ENCODE measurements at regions not wholly inside any gene's neighbourhood (a gene's known extent, or its start where the extent isn't known, plus 50 kb on each side); places are given as distances from the start of the nearest gene placed in this dataset.

- Histone ChIP-seq H3K79me1 (ENCODE audit: low read depth, low read length) (no peaks in the 10 kb centered on the region), H3K23ac (ENCODE audit: insufficient read length) (no peak overlapping the region), H3K9ac (replicated peaks in 1 of 4; ENCODE audit: extremely low read depth in 1 of 4, low read depth in 3 of 4, low read length in 3 of 4) (no peak overlapping the region), H3K4ac (replicated peaks; ENCODE audit: insufficient read length, low read depth, low read length) (no peak overlapping the region), H2BK12ac (ENCODE audit: low read depth, low read length) (no peak overlapping the region), H3K14ac (ENCODE audit: insufficient read length) (no peak overlapping the region), H3K27ac (ENCODE audit: low read depth, low read length) (no peak overlapping the region), H2AK5ac (ENCODE audit: low read depth, low read length) (no peak overlapping the region), H2BK20ac (ENCODE audit: low read length) (no peak overlapping the region), H2BK120ac (replicated peaks; ENCODE audit: low read depth, low read length) (no peak overlapping the region), H2BK15ac (ENCODE audit: low read length) (peak overlapping the region; percentile 24; the same call in 1 of the 2 replicates), H4K8ac (ENCODE audit: extremely low read depth, insufficient read depth, low read length) (no peak overlapping the region), H3K4me3 (ENCODE audit: extremely low read depth in 1 of 4, insufficient read depth in 2 of 4, low read depth in 3 of 4, low read length in 4 of 4) (no peak overlapping the region), H3K56ac (replicated peaks; ENCODE audit: insufficient read length, low read depth, low read length) (no peak overlapping the region), H4K91ac (replicated peaks; ENCODE audit: insufficient read length, low read length) (no peak overlapping the region), H3K9me3 (ENCODE audit: insufficient read depth in 2 of 2, low read depth in 1 of 2, low read length in 1 of 2) (peaks cover 7 to 8% of the 10 kb centered on the region in 2 experiments; a peak in 3 of 4 replicates), H3K4me2 (ENCODE audit: insufficient read depth in 1 of 2, low read depth in 2 of 2, low read length in 2 of 2) (no peak overlapping the region), H4K20me1 (replicated peaks in 1 of 2; ENCODE audit: control insufficient read depth in 1 of 2, insufficient read depth in 2 of 2, low read length in 2 of 2) (no peaks in the 10 kb centered on the region), H3K4me1 (replicated peaks in 1 of 4; ENCODE audit: control insufficient read depth in 3 of 4, insufficient read depth in 4 of 4, low read length in 3 of 4) (no peaks in the 10 kb centered on the region; a peak in 1 of 7 replicates), H3K27me3 (replicated peaks in 1 of 4; ENCODE audit: control insufficient read depth in 3 of 4, extremely low read depth in 1 of 4, insufficient read depth in 3 of 4, low read length in 3 of 4) (no peaks in the 10 kb centered on the region), H3K79me2 (ENCODE audit: control insufficient read depth in 1 of 2, insufficient read depth in 2 of 2, low read length in 2 of 2) (no peaks in the 10 kb centered on the region), H3K18ac (ENCODE audit: extremely low read depth, low read length) (no peak overlapping the region), H4K5ac (ENCODE audit: insufficient read length, low read depth, low read length) (no peak overlapping the region), H3K23me2 (ENCODE audit: low read depth, low read length) (no peaks in the 10 kb centered on the region), H2AFZ (ENCODE audit: low read length) (no peak overlapping the region), H2BK5ac (ENCODE audit: low read depth, low read length) (no peak overlapping the region), H3K36me3 (ENCODE audit: control insufficient read depth in 2 of 4, insufficient read depth in 4 of 4, low read length in 3 of 4) (no peaks in the 10 kb centered on the region)
- DNase-seq (ENCODE audit: low read depth in 1 of 2, low spot score in 2 of 2) (no peak), FAIRE-seq (no peak)
- ChIA-PET CTCF (ENCODE audit: partially characterized antibody) (interaction anchor here (0.6 to 1.1 kb wide), 3 partner anchors 128 to 174 kb away, joined by 3 to 4 read pairs (median 3); no protein-coding TSS in a partner anchor), POLR2A (ENCODE audit: partially characterized antibody) (no interaction called here)
- 93% methylated on average over 4 of the region's 4 CpGs; no CpG with 5 or more reads in 1 of the 2 experiments for WGBS, 2 experiments (ENCODE audit: extremely low coverage in 1 of 2, insufficient coverage in 1 of 2, insufficient read length in 1 of 2, insufficient replicate concordance in 2 of 2, low coverage in 1 of 2, low lambda C conversion rate in 2 of 2, missing lambda C conversion rate in 1 of 2)
- no peak for TF ChIP-seq PHF8 (conservative IDR thresholded peaks at IDR 0.05; ENCODE audit: low read depth, low read length)
- no peak for TF ChIP-seq SIN3A (conservative IDR thresholded peaks at IDR 0.05 in 1 of 2, IDR thresholded peaks at IDR 0.05 in 1 of 2; ENCODE audit: low read depth in 1 of 2, low read length in 2 of 2)
- TF ChIP-seq ASH2L (IDR thresholded peaks at IDR 0.05; ENCODE audit: low read length) = no peak
- no peak for TF ChIP-seq SUZ12 (IDR thresholded peaks at IDR 0.05; ENCODE audit: low read length)
- TF ChIP-seq RFX5 (IDR thresholded peaks at IDR 0.05; ENCODE audit: borderline replicate concordance, low read depth, low read length) = no peak
- TF ChIP-seq CHD1 (IDR thresholded peaks at IDR 0.05; ENCODE audit: low read depth, low read length) = no peak
- no peak for TF ChIP-seq TAF7 (optimal IDR thresholded peaks at IDR 0.05; ENCODE audit: borderline replicate concordance, low read depth, low read length)
- TF ChIP-seq SIRT6 (IDR thresholded peaks at IDR 0.05; ENCODE audit: low read length) = no peak
- no peak for TF ChIP-seq TAF1 (IDR thresholded peaks at IDR 0.05; ENCODE audit: low read depth, low read length)
- TF ChIP-seq ATF3 (IDR thresholded peaks at IDR 0.05; ENCODE audit: insufficient read depth, low read depth, low read length) = no peak
- TF ChIP-seq BACH1 (IDR thresholded peaks at IDR 0.05; ENCODE audit: low read length) = no peak
- no peak for TF ChIP-seq SAP30 (IDR thresholded peaks at IDR 0.05; ENCODE audit: insufficient read depth, insufficient replicate concordance, low read length)
- TF ChIP-seq NRF1 (IDR thresholded peaks at IDR 0.05; ENCODE audit: low read depth, low read length) = no peak
- no peak for TF ChIP-seq RAD21 (IDR thresholded peaks at IDR 0.05 in 1 of 2, conservative IDR thresholded peaks at IDR 0.05 in 1 of 2; ENCODE audit: low read depth in 2 of 2, low read length in 2 of 2)
Measured at GRCh38 chr4:185893500-185893899, 81.5 kb upstream of the SORBS2 start.

Measured in H1 (cell line).